Activated B cell treated with CpG ODN at 0.5 μM for 24 hours (primary cell): ENCODE measurements at regions not wholly inside any gene's neighbourhood (a gene's known extent, or its start where the extent isn't known, plus 50 kb on each side); places are given as distances from the start of the nearest gene placed in this dataset.

ENCODE experiments used
- ATAC-seq: fragments of 200-7000 bp; cut with Tn5 transposase; one replicate; pipeline ENCODE4 v1.10.0; 2021; ENCODE audit warnings: low read depth, mild to moderate bottlenecking, moderate library complexity
- CTCF ChIA-PET: fragments of 350-600 bp; sonication (Branson Sonifier 250); formaldehyde crosslinking; loops from one replicate; lab custom pipeline; 2021; ENCODE audit warnings: antibody characterized with exemption; lab: Charles Lee
- POLR2A ChIA-PET: fragments of 350-600 bp; sonication (Branson Sonifier 250); formaldehyde crosslinking; loops from one replicate; lab custom pipeline; 2021; ENCODE audit warnings: antibody characterized with exemption; lab: Charles Lee
- DNase-seq: peaks from one replicate; pipeline ENCODE4 v3.0.0; 2022
- H3K27ac Mint-ChIP-seq: one replicate; pipeline ENCODE4 v1.8.0; 2020; ENCODE audit warnings: mixed read lengths
- H3K27me3 Mint-ChIP-seq: one replicate; pipeline ENCODE4 v1.8.0; 2021; ENCODE audit warnings: mixed read lengths
- H3K36me3 Mint-ChIP-seq: one replicate; pipeline ENCODE4 v1.8.0; 2021; ENCODE audit warnings: low read depth, mixed read lengths
- H3K4me1 Mint-ChIP-seq: one replicate; pipeline ENCODE4 v1.8.0; 2021; ENCODE audit warnings: mixed read lengths
- H3K4me3 Mint-ChIP-seq: one replicate; pipeline ENCODE4 v1.8.0; 2020; ENCODE audit warnings: mild to moderate bottlenecking, mixed read lengths
- H3K9me3 Mint-ChIP-seq: one replicate; pipeline ENCODE4 v1.8.0; 2020; ENCODE audit warnings: mixed read lengths
- intact Hi-C: fragments of 100-400 bp; cut with micrococcal nuclease; formaldehyde crosslinking; loops from one replicate; pipeline ENCODE4 v1.15.1; 2024
- TF ChIP-seq, protein P1 (sequence below): fragments of 200-600 bp; IDR thresholded peaks from one replicate; pipeline ENCODE4 v1.8.0; 2022; ENCODE audit warnings: antibody characterized with exemption, mild to moderate bottlenecking

DNA sequence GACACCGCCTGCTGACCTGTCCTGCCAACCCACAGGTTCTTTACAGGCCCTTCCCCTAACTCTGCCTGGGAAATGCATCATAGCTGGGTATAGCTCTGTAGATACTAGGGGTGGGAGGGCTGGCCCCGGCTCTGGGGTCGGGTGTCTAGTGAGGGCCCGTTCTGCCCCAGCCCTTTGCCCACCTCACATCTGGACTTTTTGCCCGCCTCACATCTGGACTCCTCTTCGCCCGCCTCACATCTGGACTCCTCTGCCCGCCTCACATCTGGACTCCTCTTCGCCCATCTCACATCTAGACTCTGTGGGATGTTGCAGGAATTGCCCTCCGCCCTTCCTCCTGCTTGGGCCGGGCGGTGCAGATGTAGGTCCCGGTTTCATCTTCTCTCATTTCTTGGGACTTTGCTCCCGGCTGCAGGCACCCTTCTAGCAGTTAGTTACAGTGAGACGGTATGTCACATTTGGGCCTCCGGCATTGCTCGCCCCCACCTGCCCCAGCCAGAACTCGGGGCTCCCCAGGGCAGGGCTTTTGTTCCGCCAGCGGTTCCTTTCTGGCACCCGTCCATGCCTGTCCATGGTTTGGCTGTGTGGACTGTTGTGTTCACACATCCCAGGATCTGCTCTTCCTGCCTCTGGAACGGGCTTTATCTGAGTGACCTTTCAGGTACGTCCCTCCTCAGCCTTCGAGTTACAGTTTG lies 1153.7 kb downstream of the BRD1 start:
- ChIA-PET CTCF (no interaction called here), POLR2A (no interaction called here)
- intact Hi-C loops: no loop called here
- H3K4me1 Mint-ChIP-seq: no peaks in the 10 kb centered on the region
- no peaks in the 10 kb centered on the region for H3K36me3 Mint-ChIP-seq
- ATAC-seq: no peak
- peaks cover 19% of the 10 kb centered on the region for H3K9me3 Mint-ChIP-seq
- DNase-seq: no peak
- H3K27ac Mint-ChIP-seq: no peak overlapping the region
- no peak overlapping the region for H3K4me3 Mint-ChIP-seq
- H3K27me3 Mint-ChIP-seq: no peaks in the 10 kb centered on the region
- TF ChIP-seq, protein P1, sequence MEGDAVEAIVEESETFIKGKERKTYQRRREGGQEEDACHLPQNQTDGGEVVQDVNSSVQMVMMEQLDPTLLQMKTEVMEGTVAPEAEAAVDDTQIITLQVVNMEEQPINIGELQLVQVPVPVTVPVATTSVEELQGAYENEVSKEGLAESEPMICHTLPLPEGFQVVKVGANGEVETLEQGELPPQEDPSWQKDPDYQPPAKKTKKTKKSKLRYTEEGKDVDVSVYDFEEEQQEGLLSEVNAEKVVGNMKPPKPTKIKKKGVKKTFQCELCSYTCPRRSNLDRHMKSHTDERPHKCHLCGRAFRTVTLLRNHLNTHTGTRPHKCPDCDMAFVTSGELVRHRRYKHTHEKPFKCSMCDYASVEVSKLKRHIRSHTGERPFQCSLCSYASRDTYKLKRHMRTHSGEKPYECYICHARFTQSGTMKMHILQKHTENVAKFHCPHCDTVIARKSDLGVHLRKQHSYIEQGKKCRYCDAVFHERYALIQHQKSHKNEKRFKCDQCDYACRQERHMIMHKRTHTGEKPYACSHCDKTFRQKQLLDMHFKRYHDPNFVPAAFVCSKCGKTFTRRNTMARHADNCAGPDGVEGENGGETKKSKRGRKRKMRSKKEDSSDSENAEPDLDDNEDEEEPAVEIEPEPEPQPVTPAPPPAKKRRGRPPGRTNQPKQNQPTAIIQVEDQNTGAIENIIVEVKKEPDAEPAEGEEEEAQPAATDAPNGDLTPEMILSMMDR: no peak

DNA sequence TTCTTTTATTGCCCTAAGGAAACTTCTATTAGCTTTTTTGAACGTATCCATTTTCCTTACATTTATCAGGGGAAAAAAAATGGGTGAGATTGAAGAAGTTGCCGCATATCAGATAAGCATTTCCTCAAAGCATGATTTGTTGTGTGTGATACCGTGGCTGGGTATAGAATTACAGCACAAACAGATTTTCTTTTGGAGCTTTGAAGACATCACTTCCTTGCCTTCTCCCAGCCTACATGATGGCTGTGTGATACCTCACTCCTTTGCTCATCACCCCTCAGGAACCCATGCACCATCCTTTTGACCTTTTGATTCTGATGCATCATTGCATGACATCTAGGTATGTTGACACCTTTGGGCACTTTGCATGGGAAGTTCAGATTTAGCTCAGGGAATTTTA lies 1155.3 kb downstream of the BRD1 start:
- TF ChIP-seq, protein P1: no peak
- no peak overlapping the region for H3K4me3 Mint-ChIP-seq
- H3K9me3 Mint-ChIP-seq: peaks cover 19% of the 10 kb centered on the region
- no peaks in the 10 kb centered on the region for H3K27me3 Mint-ChIP-seq
- intact Hi-C loops: no loop called here
- POLR2A ChIA-PET: no interaction called here
- CTCF ChIA-PET: no interaction called here
- ATAC-seq (no peak), DNase-seq (no peak)
- no peaks in the 10 kb centered on the region for H3K4me1 Mint-ChIP-seq
- H3K27ac Mint-ChIP-seq: no peak overlapping the region
- H3K36me3 Mint-ChIP-seq: no peaks in the 10 kb centered on the region

DNA sequence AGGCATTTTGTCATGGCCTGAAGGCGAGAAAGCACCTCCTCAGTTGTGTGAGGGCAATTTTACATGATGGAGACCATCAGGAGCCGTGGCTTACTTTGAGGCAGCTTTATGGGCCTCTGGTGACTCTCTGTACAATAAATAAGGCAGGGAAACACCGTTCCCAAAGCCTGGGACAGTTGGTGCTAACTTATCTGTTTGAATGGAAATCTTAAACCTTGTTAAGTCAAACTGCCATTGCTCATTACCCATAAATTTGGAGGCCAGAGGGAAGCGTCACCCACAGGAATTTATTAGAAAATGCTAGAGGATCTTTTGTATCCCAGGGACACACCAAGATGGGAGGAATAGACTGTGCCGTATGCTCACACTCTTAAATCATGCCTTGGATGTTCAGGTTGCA lies 1156.9 kb downstream of the BRD1 start:
- Mint-ChIP-seq H3K27ac (no peak overlapping the region), H3K27me3 (no peaks in the 10 kb centered on the region), H3K9me3 (peaks cover 19% of the 10 kb centered on the region), H3K4me1 (no peaks in the 10 kb centered on the region), H3K4me3 (no peak overlapping the region), H3K36me3 (no peaks in the 10 kb centered on the region)
- TF ChIP-seq, protein P1: no peak
- ATAC-seq (no peak), DNase-seq (no peak)
- intact Hi-C loops: no loop called here
- POLR2A ChIA-PET: no interaction called here
- CTCF ChIA-PET: no interaction called here

DNA sequence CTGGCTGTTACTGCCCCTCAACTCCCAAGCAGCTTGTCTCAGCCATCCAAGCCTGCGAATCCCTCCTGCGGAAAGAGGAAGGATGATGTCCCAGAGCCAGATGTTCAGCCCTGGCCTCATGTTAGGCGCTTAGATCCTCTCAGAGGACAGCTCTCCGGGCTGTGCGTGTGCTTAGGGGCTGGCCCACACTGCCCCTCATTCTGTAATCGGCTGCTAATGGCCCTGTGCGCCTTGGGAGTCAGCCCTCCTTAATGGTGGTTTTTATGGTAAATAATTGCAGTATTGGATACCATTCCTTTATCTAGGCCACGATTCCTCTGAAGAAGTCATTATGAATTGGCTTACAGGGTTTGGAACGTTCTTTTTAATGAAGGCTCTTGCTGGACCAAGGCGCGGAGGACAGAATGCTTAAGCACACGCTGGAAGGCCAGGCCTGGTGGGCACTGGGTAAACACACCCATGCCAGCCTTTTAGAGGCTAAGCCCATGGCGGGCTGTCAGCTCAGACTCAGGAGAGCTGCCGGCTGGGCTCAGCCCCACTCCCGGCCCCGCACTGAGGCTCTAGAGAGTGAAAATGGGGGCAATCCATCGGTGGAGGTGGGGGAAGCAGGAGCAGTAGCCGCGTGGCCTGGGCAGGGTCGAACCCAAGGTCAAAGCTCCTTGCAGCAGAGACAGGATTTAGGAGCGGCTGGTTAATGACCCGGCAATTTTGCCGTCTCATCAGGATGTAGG lies 1157.5 kb downstream of the BRD1 start:
- no peak for DNase-seq
- ChIA-PET CTCF (no interaction called here), POLR2A (no interaction called here)
- H3K4me3 Mint-ChIP-seq: no peak overlapping the region
- TF ChIP-seq, protein P1: no peak
- H3K4me1 Mint-ChIP-seq: no peaks in the 10 kb centered on the region
- intact Hi-C loops: no loop called here
- H3K36me3 Mint-ChIP-seq: no peaks in the 10 kb centered on the region
- H3K9me3 Mint-ChIP-seq: peaks cover 19% of the 10 kb centered on the region
- no peak for ATAC-seq
- no peaks in the 10 kb centered on the region for H3K27me3 Mint-ChIP-seq
- no peak overlapping the region for H3K27ac Mint-ChIP-seq

DNA sequence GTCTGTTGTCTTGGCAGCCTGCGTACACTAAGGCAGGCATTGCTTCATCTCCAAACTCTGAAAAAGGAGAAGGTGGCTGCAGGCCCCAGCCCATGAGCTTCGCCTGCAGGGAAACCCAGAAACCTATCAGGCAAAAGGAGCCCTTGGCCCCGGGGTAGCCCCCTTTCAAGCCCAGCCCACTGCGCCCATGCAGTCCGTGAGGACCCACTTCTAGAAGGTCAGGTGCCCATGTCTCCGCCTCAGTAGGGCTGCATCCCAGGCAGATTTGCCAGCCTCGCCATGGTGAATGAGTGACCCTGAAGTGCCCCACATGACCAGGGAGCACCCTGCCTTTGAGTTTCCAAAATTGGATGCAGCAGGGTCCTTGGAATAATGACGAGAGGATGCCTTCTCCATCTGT lies 1158.4 kb downstream of the BRD1 start:
- intact Hi-C loops: no loop called here
- Mint-ChIP-seq H3K4me1 (no peaks in the 10 kb centered on the region), H3K9me3 (peaks cover 25% of the 10 kb centered on the region), H3K4me3 (no peak overlapping the region), H3K36me3 (no peaks in the 10 kb centered on the region), H3K27ac (no peak overlapping the region), H3K27me3 (no peaks in the 10 kb centered on the region)
- POLR2A ChIA-PET: no interaction called here
- DNase-seq: no peak
- ATAC-seq: no peak
- TF ChIP-seq, protein P1: no peak
- CTCF ChIA-PET: no interaction called here
